ENCODE measurements at regions not wholly inside any gene's neighbourhood (a gene's known extent, or its start where the extent isn't known, plus 50 kb on each side); places are given as distances from the start of the nearest gene placed in this dataset.

DNA sequence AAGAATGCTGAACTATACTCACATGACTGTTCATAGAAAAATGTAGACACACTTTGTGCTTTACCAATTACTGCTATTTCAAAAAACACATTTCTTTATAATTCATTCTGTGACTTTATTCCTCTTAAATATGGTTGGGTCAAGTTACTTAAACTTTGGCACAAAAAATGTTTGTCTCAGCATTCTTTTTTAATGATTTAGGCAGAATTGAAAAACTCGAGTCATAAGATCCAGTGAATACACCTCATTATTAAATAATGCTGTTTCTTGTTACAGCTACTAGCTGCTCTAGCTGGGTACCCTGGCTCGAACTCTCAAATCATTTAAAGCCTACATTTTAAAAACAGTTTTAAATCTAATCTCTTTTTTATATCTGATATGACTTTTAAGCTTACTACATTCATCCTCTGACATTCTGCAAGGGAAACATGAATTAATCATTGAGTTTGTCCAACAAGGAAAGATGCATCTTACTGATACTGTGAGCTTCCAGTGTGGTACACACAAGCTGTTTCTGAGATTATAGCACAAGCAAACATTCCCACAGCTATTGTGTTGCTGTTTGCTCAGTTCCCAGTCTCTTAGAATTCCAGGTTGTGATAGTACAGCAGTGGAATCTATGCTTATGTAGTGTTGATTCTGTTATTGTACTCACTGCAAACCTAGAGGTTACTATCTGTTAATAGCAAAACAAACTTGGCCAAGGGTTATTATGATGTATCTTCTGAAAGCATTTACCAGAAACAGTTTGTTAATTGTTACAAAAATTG is 746.5 kb downstream of the USP25 start:
- no peak for DNase-seq (ENCODE audit: low read depth in 2 of 2)

DNA sequence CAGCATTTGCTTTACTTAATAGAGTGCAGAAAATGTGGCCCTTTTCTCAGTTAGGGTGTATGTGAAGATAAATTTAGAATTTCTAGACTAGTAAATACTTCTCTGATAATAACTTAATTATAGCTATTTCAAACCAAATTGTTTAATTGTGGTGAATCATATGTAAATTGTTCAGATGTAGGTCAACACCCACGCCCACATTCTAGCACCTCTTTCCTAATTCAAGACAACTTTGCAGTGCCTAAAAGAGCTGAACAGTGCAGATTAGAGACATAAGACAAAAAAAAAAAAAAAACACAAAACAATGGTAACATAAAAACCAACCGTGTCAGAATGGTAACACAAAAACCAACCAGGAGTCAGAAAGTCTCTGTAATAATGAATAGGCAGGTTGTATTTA is 758.3 kb downstream of the USP25 start:
- no peak for DNase-seq (ENCODE audit: low read depth in 2 of 2)

DNA sequence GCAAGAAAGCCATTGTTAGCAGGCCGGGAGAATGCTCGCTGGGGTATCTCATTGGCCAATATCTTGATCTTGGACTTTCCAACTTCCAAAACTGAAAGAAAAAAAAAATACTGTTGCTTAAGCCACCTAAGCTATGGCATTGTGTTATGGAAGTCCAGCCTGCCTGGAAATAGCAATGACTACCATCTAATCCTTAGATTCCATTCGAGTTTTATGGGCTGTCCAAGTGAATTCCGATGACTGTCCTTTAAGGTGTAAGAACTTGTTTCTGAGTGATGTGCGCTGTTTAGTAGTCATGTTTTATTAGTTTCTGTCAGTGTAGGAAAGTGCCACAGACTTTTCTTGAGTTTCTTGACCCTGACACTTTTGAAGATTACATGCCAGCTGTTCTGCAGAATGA is 762.6 kb downstream of the USP25 start:
- no peak for DNase-seq (ENCODE audit: low read depth in 2 of 2)

DNA sequence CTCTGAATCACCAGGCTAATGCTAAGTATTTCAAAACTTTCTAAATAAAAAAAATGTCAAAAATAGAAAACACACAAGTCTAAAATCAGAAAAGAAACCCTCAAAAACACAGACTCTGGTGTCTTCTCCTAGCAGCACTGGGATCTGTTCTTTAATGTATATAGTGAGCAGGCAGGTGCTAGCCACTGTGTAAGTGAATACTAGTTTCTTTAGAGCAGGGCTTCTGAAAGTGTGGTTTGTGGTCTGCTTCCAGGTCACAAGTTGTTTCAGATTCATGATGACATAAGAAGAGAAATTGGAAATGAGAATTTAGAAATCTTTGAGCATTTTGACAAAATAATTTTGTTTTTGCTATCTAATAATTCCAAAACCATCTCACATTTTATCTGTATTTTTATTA is 763.1 kb downstream of the USP25 start:
- no peak for DNase-seq (ENCODE audit: low read depth in 2 of 2)

DNA sequence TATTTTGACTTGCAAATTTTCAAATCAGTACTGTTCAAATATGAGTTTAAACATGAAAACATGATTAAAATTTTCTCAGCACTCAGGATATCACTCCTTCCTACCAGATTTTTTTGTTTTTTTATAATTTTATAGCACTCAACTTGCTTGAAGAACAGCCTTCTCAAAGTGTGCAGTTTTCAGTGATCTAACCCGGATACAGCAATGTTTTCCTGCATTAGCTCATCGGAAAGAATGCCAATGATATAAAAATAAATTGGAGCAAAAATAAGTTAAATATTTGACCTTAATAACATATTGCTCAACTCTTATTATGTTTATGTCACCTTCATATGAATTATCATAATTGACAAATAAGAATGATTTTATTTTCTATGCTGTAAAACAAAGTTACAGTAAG is 766.8 kb downstream of the USP25 start:
- DNase-seq (ENCODE audit: low read depth in 2 of 2): no peak

DNA sequence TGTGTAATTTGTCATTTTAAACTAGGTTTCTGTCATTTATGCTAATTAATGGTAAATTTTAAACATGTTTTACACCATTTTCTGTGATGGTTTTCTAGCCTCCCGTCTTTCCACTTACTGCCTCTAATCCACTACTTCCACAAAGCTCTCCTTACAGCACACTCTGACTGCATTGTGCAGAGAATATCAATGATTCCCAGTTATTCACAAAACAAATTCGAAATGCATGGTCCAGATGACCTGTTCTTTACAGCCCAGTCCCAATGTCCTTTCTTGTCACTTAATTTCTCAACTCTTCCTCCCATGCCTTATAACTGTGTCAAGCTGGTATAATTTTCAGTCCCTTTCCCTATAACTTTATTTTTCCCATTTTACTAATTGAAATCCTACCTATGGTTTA is 770.5 kb downstream of the USP25 start:
- DNase-seq (ENCODE audit: low read depth in 2 of 2): no peak

DNA sequence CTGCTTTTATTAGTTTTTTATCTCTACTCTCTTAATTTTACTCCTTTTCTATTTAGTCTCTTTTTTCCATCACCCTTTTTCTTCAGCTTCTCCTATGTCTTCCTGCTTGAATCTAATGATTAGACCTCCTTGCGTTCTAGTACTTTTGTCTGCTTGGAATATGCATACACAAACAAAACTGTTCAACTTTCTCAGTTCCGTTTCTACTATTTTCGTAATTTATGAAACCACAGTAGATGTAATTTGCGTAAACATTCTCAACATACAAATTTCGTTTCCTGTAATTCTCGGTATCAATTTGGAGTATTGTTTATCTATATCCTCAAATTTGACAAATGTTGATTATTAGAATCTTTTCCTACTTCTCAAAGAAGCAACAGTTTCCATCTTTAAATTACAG is 772.5 kb downstream of the USP25 start:
- no peak for DNase-seq (ENCODE audit: low read depth in 2 of 2)

DNA sequence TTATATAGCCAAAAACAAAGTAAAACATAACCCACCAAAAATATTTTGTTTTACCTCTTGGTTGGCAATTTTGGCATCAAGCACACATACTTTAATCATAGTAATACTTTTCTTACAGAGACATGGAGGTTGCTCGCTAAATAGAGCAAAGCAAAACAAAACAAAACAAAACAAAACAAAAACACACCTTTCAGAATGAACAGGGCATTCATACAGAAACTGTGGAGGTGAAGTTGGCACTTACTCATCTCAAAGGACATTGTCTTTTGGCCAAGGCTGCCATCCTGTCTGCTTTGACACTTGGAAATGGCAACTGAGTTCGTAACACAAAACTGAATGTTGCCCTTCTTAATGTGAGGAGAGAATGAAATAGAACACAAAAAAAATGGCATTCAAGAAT is 773.1 kb downstream of the USP25 start:
- DNase-seq (ENCODE audit: low read depth in 2 of 2): no peak

DNA sequence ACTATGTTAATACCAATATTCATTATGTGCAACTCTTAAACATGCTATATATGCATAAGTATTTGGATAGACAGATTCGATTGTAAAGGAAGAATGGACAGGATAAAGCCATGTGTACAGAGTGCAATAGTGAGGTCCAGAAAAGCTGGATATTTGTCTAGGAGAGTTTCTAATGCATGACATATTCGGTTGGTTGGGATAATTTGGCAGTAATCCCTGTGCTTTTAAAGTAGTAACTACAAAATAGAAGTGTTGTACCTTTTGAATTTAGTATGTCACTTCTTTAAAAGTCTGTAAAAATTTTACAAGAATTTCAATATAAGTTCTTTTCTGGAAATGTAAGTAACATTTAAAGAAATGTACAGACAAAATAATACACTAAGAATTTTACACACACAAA is 774.5 kb downstream of the USP25 start:
- DNase-seq (ENCODE audit: low read depth in 2 of 2): no peak

DNA sequence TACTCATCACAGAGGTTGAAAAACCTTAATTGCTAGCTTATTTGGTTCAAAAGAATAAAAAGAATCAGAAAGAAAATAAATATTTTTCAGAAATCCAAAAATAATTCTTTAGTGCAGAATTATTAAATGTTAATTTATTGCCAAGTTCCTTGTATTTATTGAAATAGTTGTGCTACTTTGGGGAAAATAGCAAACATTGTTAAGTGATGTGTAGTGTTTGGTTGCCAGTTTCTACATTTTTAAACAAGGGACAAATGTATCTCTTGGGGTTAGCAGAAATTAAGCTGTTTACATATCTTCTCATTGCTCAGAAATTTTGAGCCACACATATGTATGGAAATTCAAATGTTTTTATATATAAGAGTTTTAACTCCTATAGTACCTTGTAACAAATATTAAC is 775.0 kb downstream of the USP25 start:
- no peak for DNase-seq (ENCODE audit: low read depth in 2 of 2)

DNA sequence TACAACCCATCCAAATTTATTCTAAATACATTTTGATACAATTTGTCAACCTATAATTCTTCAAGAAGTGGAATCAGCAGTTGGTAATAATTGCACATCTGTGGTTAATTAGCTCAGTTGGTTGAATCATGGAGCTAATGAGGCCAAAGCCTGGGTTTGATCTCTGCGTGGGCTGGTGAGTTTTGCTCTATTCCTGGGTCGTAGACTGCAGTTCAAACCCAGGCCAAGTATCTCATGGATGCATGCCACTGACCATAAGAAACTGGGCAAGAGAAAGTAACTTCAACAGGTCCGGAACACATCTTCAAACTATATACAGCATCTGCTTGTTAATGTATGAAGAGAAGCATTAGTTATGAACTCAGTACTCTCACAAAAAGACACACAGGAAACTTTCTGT is 779.7 kb downstream of the USP25 start:
- DNase-seq (ENCODE audit: low read depth in 2 of 2): no peak

DNA sequence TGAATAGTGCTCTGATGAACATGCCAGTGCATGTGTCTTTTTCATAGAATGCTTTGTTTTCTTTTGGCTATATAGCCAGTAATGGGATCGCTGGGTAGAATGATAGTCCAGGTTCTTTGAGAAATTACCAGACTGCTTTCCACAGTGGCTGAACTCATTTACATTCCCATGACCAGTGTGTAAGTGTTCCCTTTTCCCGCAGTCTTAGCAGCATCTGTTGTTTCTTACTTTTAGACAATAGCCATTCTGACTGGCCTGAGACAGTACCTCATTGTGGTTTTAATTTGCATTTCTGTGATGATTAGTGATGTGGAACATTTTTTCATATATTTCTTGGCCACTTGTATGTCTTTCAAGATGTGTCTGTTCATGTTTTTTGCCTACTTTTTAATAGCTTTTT is 784.5 kb downstream of the USP25 start:
- DNase-seq (ENCODE audit: low read depth in 2 of 2): no peak

DNA sequence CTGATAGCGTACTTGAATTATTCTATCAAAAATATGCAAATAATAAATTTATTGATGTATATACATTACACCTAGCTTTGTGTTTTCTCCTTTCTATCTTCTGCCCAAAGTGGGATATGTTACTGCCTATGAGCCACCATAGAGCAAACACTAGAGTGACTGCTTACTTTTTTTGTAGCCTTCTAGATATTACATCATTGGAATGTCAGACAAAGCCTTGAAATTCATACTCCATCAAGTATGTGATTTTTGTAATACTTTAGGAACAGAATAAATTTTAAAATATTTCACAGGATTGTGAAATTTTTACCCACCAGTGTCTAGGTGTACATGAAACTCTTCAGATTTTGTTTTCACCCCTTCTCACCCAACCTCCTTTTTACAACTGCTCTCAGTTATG is 787.6 kb downstream of the USP25 start:
- DNase-seq (ENCODE audit: low read depth in 2 of 2): no peak

DNA sequence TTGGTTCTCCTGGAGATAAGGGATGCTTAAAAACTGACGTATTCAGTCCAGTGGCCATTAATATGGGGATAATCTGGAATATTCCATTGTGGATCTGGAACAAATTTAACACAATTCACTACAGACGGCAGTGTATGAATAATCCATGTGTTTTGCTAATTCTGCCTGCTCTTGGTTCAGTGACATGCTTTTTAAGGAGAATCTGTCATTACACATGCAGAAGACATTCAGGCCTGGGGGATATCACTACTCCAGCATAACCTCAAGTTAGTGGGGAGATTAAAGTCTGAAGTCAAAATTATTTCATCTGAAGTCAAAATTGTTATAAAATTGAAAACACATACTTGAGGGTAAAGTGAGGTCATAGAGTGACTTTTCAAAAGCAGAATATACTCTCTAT is 789.3 kb downstream of the USP25 start:
- no peak for DNase-seq (ENCODE audit: low read depth in 2 of 2)

DNA sequence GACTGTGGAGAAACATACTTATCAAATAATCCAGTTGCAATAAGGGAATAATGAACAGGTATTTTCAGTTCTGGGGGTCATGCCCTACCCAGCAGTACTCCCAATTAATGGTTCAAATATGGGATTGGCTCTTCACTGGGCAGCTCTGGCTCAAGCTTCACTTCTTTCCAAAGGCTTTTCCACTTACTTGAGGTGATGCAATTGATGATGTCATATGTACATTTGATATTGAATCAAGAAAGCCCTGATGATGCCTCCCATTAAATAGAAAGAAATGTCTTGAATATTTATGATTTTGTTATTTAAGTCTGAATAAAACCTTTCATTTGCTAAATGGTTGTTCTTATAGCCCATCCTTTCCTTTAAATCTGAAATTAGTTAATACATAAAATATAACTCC is 789.9 kb downstream of the USP25 start:
- no peak for DNase-seq (ENCODE audit: low read depth in 2 of 2)

DNA sequence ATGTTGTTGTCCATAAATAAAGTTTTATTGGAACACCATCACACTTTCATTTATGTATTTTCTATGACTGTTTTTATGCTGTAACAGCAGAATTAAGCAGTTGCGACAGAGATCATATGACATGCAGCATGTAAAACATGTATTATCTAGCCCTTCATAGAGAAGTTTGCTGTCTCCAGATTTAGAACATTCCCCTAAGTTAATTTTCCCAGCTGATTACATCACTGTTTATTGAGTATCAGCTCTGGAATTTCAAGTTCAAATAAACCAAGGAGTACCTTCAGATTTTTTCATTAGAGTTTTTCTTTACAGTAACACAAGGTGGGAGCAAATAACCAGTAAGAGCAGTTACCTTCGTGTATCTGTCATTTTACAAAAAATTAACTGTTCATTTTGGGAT is 792.8 kb downstream of the USP25 start:
- DNase-seq (ENCODE audit: low read depth in 2 of 2): no peak

DNA sequence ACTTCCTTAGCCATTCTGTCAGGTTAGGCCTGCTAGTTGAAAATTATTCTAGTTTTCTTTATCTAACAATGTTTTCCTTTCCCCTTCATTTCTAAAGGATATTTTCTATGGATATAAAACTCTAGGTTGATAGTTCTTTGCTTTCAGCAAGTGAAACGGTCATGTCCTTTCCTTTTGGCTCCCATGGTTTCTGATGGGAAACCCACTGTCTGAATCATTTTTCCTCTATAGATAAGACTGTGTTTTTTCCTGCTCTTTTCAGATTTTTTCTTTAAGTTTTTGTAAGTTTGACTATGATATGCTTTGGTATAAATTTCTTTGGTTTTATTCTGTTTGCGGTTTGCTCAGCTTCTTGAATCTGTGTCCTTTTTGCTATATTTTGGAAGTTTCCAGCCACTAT is 800.9 kb downstream of the USP25 start:
- DNase-seq (ENCODE audit: low read depth in 2 of 2): no peak

DNA sequence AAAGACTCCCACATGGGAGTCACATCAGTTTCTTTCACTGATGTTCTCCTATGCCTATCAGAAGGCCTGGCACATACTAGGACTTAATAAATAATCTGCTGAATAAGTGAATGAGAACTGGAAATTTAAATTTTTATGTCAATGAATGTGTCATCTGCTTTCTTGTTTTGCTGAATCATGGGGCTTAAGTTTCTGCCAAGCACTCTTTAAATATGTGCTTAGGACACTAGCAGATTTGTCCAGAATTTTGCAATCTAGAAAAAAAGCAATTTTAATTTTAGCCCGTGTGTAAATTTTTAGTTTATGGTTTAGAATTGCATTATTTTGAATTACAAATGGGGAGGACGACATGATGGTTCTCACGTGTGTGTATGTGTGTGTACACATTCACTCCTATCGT is 803.1 kb downstream of the USP25 start:
- no peak for DNase-seq (ENCODE audit: low read depth in 2 of 2)

DNA sequence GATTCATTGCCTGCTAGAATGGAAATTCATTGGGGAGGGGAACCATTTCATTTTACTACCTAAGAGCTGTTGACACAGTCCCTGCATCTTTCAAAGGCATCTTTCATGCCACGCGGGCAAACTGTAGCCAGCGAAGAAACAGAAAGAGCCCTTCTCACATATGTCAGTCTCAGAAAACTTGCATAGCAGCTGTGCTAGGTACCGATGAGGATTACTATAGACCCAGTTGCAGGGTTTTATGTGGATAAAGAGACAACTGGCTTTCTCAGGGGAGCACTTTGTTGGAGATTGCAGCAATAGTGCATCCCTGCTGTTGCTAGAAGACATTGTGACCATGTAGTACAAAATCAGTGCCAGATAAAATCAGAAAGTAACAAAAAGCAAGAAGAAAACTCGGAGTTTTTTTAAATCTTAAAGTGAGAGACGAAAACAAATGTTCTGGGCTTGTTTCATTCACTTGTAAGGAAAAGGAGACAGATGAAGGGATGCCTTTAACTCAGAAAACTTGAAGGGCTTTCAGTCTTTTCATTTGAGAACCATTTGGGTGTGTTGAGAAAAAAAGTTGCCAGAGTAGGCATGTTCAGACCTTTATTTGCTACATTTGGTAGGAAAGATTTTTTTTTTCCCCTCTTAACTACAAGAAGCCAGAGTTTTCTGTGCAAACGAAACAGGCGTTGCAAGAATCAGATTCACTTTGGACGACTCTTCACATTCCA is 804.1 kb downstream of the USP25 start:
- no peak for DNase-seq (ENCODE audit: low read depth in 2 of 2)

DNA sequence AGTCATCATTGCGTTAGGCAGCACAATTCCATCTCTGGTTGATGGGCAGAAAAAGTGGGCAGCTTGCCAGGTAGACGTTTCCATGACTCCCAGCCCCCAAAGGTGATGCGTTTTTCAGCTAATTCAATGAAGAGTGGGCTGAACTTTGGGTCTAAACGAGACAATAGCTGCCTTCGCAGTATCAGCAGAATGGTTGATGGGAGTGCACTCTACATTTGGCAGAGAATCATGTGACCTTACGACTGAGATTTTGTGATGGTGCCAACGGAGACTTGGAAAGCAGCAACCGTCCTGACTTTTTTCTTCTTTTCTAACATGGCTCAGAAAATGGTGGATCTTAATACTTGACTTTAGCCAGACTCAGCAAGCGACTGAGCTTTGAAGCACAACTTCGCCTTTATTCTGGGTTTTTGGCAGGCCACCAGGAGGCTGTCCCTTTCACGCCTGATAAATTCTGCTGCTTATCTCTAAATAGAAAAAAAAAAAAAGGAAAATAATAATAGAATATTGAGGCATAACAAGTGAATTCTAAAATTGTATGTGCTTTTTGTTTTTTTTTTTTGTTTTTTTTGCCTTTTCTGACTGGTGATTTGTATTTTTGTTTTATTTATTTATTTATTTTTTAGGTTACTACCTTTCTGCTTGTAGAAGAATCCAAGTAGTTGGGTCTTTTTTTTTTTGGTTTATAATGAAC is 804.8 kb downstream of the USP25 start:
- no peak for DNase-seq (ENCODE audit: low read depth in 2 of 2)

DNA sequence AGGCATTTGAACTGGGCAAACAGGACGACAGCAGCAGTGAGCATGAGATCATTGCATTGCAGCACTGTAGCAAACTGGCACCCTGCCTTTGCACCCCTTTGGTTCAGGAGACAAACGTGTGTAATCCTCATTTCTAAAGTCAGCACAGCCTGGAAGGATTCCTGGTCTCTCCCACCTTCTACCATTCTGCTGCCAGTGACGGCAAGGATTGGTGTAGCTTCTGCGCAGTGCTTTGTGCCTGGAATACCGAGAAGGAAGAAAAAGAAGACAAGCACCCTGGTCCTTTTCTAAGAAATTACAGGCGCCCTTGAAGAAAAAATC is 805.3 kb downstream of the USP25 start:
- no peak for DNase-seq (ENCODE audit: low read depth in 2 of 2)

DNA sequence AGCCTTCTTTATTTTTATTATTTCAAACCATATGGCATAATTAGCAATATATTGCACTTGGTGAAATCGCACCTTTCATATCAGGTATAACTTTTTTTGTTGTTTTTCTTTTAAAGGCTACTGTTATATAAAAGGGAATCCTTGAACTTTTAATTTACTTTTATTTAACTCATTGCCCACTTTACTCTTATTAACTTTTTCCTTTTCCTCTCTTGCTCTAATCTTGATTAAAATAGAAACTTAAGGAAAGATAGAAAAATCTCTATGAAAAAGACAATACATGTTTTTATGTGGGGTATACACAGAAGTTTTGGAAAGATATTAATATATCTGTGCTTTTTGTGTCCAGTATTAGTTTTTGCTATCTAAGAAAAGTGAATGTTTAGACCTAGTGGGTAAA is 805.8 kb downstream of the USP25 start:
- DNase-seq (ENCODE audit: low read depth in 2 of 2): no peak

DNA sequence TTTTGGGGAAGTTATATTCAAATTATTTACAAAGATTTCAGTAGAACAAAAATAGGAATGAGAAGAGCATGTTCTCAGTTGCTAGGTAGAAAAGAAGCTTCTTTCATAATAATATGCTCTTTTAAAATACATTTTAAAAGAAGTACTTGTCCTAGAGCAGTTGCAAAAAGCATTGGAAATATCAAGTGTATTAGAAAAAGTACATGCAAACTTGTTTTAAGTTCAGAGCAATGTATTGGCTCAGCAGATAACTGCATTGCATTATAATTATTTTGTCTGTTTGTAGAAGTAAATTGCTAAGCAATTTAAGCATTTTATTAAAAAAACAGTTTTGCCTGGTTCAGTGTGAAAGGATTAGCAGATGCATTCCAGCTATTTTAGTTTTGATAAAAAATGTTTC is 806.4 kb downstream of the USP25 start:
- no peak for DNase-seq (ENCODE audit: low read depth in 2 of 2)

All from activated CD4-positive, alpha-beta T cell treated with anti-CD3 and anti-CD28 coated beads for 24 hours (primary cell).